GM23248 (cell line): ENCODE measurements at regions not wholly inside any gene's neighbourhood (a gene's known extent, or its start where the extent isn't known, plus 50 kb on each side); places are given as distances from the start of the nearest gene placed in this dataset.

Experiments
- DNase-seq: peaks from one replicate; pipeline ENCODE4 v3.0.0-alpha.2; 2015
- H2AFZ ChIP-seq: fragments of 200-600 bp; sonication (generic); 2 replicates; pipeline ENCODE4 v1.6.1; 2016; ENCODE audit warnings: antibody characterized with exemption
- H3F3A ChIP-seq: fragments of 200-600 bp; sonication (generic); 2 replicates; pipeline ENCODE4 v1.6.1; 2016; ENCODE audit warnings: mild to moderate bottlenecking, antibody characterized with exemption, mixed run types; ENCODE audit not compliant: insufficient read depth
- H3K27ac ChIP-seq: fragments of 200-600 bp; sonication (generic); 2 replicates; pipeline ENCODE4 v1.5.1; 2016; ENCODE audit warnings: mild to moderate bottlenecking
- H3K27me3 ChIP-seq: fragments of 200-600 bp; sonication (generic); replicated peaks from 2 replicates; pipeline ENCODE4 v1.6.1; 2016; ENCODE audit warnings: mild to moderate bottlenecking; ENCODE audit not compliant: insufficient read depth
- H3K36me3 ChIP-seq: fragments of 200-600 bp; sonication (generic); 2 replicates; pipeline ENCODE4 v1.6.1; 2016; ENCODE audit warnings: low read depth, mild to moderate bottlenecking
- H3K4me1 ChIP-seq: fragments of 200-600 bp; sonication (generic); 2 replicates; pipeline ENCODE4 v1.6.1; 2016; ENCODE audit warnings: mild to moderate bottlenecking; ENCODE audit not compliant: insufficient read depth
- H3K4me2 ChIP-seq: fragments of 200-600 bp; sonication (generic); one replicate; pipeline ENCODE4 v1.6.1; 2016; ENCODE audit warnings: mild to moderate bottlenecking; ENCODE audit not compliant: unreplicated experiment
- H3K4me3 ChIP-seq: fragments of 200-600 bp; sonication (generic); 2 replicates; pipeline ENCODE4 v1.5.1; 2016; ENCODE audit warnings: mild to moderate bottlenecking
- H3K79me2 ChIP-seq: fragments of 200-600 bp; sonication (generic); 2 replicates; pipeline ENCODE4 v1.6.1; 2016; ENCODE audit warnings: mild to moderate bottlenecking; ENCODE audit not compliant: insufficient read depth
- H3K9ac ChIP-seq: fragments of 200-600 bp; sonication (generic); 2 replicates; pipeline ENCODE4 v1.6.1; 2016; ENCODE audit warnings: mild to moderate bottlenecking
- H3K9me2 ChIP-seq: fragments of 200-600 bp; sonication (generic); 2 replicates; pipeline ENCODE4 v1.6.1; 2016; ENCODE audit warnings: mixed run types, mild to moderate bottlenecking, moderate library complexity; ENCODE audit not compliant: insufficient read depth
- H3K9me3 ChIP-seq: fragments of 200-600 bp; sonication (generic); one replicate; pipeline ENCODE4 v1.6.1; 2017; ENCODE audit warnings: low read depth
- H4K20me1 ChIP-seq: fragments of 200-600 bp; sonication (generic); 2 replicates; pipeline ENCODE4 v1.6.0; 2016; ENCODE audit not compliant: insufficient read depth
- EZH2 ChIP-seq: fragments of 200-600 bp; sonication (generic); IDR thresholded peaks from 2 replicates; pipeline ENCODE4 v1.6.1; 2018; ENCODE audit warnings: antibody characterized with exemption, mild to moderate bottlenecking; ENCODE audit not compliant: insufficient read depth, poor library complexity, severe bottlenecking
- EZH2phosphoT487 ChIP-seq: fragments of 200-600 bp; sonication (generic); IDR thresholded peaks from 2 replicates; pipeline ENCODE4 v1.6.1; 2018; ENCODE audit warnings: antibody characterized with exemption, moderate library complexity, mild to moderate bottlenecking, low read depth; ENCODE audit not compliant: insufficient read depth
- WGBS, 2 experiments: methylation state at CpG; one replicate each; pipeline ENCODE4 v1.1.6; 2015 to 2017; ENCODE audit warnings: low lambda C conversion rate in 2 of 2, low coverage in 1 of 2; ENCODE audit errors: missing lambda C conversion rate in 2 of 2; 5-methylcytosine and 5-hydroxymethylcytosine counted together
- in situ Hi-C: fragments of 300-500 bp; cut with MboI; formaldehyde crosslinking; loops from 2 replicates; pipeline ENCODE4 v1.15.0; 2020

DNA sequence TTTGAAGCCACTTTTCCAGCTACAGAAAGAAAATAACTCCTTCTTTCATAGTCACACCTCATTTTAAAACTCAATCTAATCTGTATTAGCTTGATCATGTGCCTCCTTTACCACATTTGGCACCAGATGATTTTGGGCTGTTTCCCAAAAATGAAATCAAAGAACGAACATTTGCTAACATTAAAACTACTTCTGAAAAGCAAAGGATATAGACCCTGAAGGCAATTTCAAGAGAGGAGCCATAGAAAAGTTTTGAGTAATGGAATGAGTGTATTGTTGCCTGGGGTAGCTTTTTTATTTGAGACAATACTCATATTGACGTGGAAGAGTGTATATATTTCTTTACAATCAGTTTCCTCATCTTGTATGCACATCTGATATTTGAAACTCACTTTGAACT lies 152.8 kb upstream of the TBL1XR1 start:
- H3K9me3 ChIP-seq, result no peaks in the 10 kb centered on the region
- in situ Hi-C loops, result loop anchor here (10.0 to 25.0 kb wide), 2 partner anchors 155 to 288 kb away; partner anchors contain the start of gene TBL1XR1
- TF ChIP-seq EZH2phosphoT487, result no peak
- peak overlapping the region; percentile 20; the same call in 1 of the 2 replicates for H2AFZ ChIP-seq
- H3K27ac ChIP-seq, result no peak overlapping the region
- no peak for DNase-seq
- no peak overlapping the region for H3K4me2 ChIP-seq
- H3K9me2 ChIP-seq, result no peaks in the 10 kb centered on the region
- no peaks in the 10 kb centered on the region for H3K36me3 ChIP-seq
- H3K79me2 ChIP-seq, result no peaks in the 10 kb centered on the region
- H3K4me3 ChIP-seq, result no peak overlapping the region
- peaks cover 13% of the 10 kb centered on the region for H3K4me1 ChIP-seq
- no peaks in the 10 kb centered on the region for H4K20me1 ChIP-seq
- peaks cover 4% of the 10 kb centered on the region; the same call in 1 of the 2 replicates for H3F3A ChIP-seq
- no peaks in the 10 kb centered on the region for H3K27me3 ChIP-seq
- 83 to 85% methylated on average over 2 of the region's 2 CpGs for WGBS, 2 experiments
- H3K9ac ChIP-seq, result no peak overlapping the region

DNA sequence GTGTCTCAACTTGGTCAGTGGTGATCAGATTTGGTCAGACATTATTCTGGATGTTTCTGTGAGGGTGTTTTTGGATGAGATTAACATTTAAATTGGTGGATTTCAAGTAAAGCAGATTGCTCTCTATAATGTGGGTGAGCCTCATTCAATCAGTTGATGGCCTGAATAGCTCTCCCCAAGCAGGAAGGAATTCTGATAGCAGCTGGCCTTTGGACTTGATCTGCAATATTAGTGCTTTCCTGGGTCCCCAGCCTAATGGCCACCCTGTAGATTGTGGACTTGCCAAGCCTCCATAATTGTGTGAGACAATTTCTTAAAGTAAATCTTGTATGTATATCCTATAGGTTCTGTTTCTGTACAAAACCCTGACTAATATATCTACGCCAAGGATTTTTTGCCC lies 153.9 kb upstream of the TBL1XR1 start:
- Histone ChIP-seq H3K4me3 (no peak overlapping the region), H3K27ac (no peak overlapping the region), H3K27me3 (no peaks in the 10 kb centered on the region), H3K4me2 (no peak overlapping the region), H3F3A (no peaks in the 10 kb centered on the region), H4K20me1 (no peaks in the 10 kb centered on the region), H3K79me2 (no peaks in the 10 kb centered on the region), H3K9me3 (no peaks in the 10 kb centered on the region), H3K9ac (no peak overlapping the region), H3K4me1 (peaks cover 2% of the 10 kb centered on the region), H3K36me3 (no peaks in the 10 kb centered on the region), H2AFZ (no peak overlapping the region), H3K9me2 (no peaks in the 10 kb centered on the region)
- in situ Hi-C loops, result loop anchor here (10.0 to 25.0 kb wide), 2 partner anchors 156 to 289 kb away; partner anchors contain the start of gene TBL1XR1
- TF ChIP-seq EZH2, result no peak
- TF ChIP-seq EZH2phosphoT487, result no peak
- 100% methylated on average over 1 of the region's 1 CpG for WGBS, 2 experiments
- no peak for DNase-seq

DNA sequence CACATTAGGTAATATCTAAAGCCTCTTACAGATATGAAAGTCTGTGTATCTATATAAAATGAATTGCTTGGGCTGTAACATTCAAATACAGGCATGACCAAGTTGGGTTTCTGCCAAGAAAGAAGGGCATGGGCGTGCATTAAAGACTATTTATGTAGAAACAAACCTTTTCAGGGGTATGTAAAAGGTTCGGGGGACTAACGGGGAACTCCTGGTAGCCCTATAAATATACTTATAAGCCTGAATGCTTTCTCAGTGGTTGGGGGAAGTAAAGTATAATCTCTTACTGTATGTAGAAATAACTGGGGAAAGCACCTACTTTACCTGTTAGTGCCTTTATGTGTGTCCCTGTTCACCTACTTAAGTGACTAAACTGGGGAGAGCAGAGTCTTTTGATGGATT lies 154.5 kb upstream of the TBL1XR1 start:
- no peak for DNase-seq
- no peak overlapping the region for H3K4me2 ChIP-seq
- no peaks in the 10 kb centered on the region for H3K27me3 ChIP-seq
- no peaks in the 10 kb centered on the region for H3K9me2 ChIP-seq
- no peak overlapping the region for H2AFZ ChIP-seq
- H3F3A ChIP-seq, result no peaks in the 10 kb centered on the region
- no peaks in the 10 kb centered on the region for H4K20me1 ChIP-seq
- TF ChIP-seq EZH2phosphoT487 (no peak), EZH2 (no peak)
- H3K36me3 ChIP-seq, result no peaks in the 10 kb centered on the region
- H3K79me2 ChIP-seq, result no peaks in the 10 kb centered on the region
- no peaks in the 10 kb centered on the region for H3K9me3 ChIP-seq
- in situ Hi-C loops, result loop anchor here (10.0 to 25.0 kb wide), 2 partner anchors 157 to 289 kb away; partner anchors contain the start of gene TBL1XR1
- no peak overlapping the region for H3K4me3 ChIP-seq
- H3K27ac ChIP-seq, result no peak overlapping the region
- 90 to 96% methylated on average over 3 of the region's 3 CpGs for WGBS, 2 experiments
- no peak overlapping the region for H3K9ac ChIP-seq
- peaks cover under 1% of the 10 kb centered on the region for H3K4me1 ChIP-seq

DNA sequence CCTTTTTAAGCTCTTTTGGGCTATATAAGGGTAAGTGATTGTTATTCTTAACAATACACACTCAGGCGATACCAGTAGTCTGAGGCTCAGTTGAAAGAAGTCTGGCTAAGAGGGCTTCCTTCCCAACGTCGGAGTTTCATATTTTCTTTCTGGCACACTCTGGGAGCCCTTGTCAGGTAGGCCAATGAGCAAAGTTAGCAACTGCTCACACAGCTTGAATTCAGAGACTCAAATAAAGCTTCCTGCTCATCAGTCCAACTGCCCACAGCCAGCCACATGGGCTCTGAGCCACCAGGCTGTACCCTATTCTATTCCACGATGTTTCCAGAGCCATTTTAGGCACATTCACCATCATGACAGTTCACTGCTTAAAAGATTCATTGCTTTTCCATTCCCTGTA lies 155.1 kb upstream of the TBL1XR1 start:
- no peaks in the 10 kb centered on the region for H3K36me3 ChIP-seq

More for the DNA sequence above, 155.1 kb upstream of the TBL1XR1 start:
- 85 to 86% methylated on average over 4 of the region's 4 CpGs for WGBS, 2 experiments
- no peak for DNase-seq
- TF ChIP-seq EZH2phosphoT487 (no peak), EZH2 (no peak)
- no peak overlapping the region for H3K27ac ChIP-seq
- peaks cover 7% of the 10 kb centered on the region for H3K4me1 ChIP-seq
- peaks cover 6% of the 10 kb centered on the region for H3F3A ChIP-seq
- H3K9ac ChIP-seq, result no peak overlapping the region
- no peaks in the 10 kb centered on the region for H3K9me3 ChIP-seq
- H3K4me3 ChIP-seq, result no peak overlapping the region
- in situ Hi-C loops, result loop anchor here (10.0 to 25.0 kb wide), 2 partner anchors 158 to 290 kb away; partner anchors contain the start of gene TBL1XR1
- H3K27me3 ChIP-seq, result no peaks in the 10 kb centered on the region
- H3K9me2 ChIP-seq, result no peaks in the 10 kb centered on the region
- no peak overlapping the region for H3K4me2 ChIP-seq
- no peaks in the 10 kb centered on the region for H3K79me2 ChIP-seq
- no peak overlapping the region for H2AFZ ChIP-seq
- no peaks in the 10 kb centered on the region for H4K20me1 ChIP-seq
